Right kidney (tissue), 1 donor: ENCODE measurements at regions not wholly inside any gene's neighbourhood (a gene's known extent, or its start where the extent isn't known, plus 50 kb on each side); places are given as distances from the start of the nearest gene placed in this dataset.

Experiments
- DNase-seq: peaks from one replicate; pipeline ENCODE4 v3.0.0-alpha.2; 2016

- peak; percentile 57 for DNase-seq
Measured at GRCh38 chr5:73338256-73339050, 110.1 kb downstream of the FOXD1 start.

- peak; percentile 33 for DNase-seq
Measured at GRCh38 chr5:73337586-73338255, 110.9 kb downstream of the FOXD1 start.

- DNase-seq, result no peak
Measured at GRCh38 chr5:73336366-73336765, 112.2 kb downstream of the FOXD1 start.

GRCh38 chr5:73333944-73334703, 114.5 kb downstream of the FOXD1 start:
- no peak for DNase-seq

- DNase-seq, result no peak
Measured at GRCh38 chr5:73330613-73331012, 118.0 kb downstream of the FOXD1 start.

GRCh38 chr5:73328640-73329039, 119.9 kb downstream of the FOXD1 start:
- no peak for DNase-seq

- no peak for DNase-seq
Measured at GRCh38 chr5:73327908-73328455, 120.6 kb downstream of the FOXD1 start.

- no peak for DNase-seq
Measured at GRCh38 chr5:73325546-73325945, 123.0 kb downstream of the FOXD1 start.

- DNase-seq, result peak; percentile 1
Measured at GRCh38 chr5:73323466-73323865, 125.1 kb downstream of the FOXD1 start.

GRCh38 chr5:73322437-73323076, 126.0 kb downstream of the FOXD1 start:
- no peak for DNase-seq

- no peak for DNase-seq
Measured at GRCh38 chr5:73321757-73322436, 126.7 kb downstream of the FOXD1 start.

GRCh38 chr5:73319036-73319435, 129.5 kb downstream of the FOXD1 start:
- DNase-seq, result no peak

- no peak for DNase-seq
Measured at GRCh38 chr5:73318308-73318719, 130.3 kb downstream of the FOXD1 start.

- no peak for DNase-seq
Measured at GRCh38 chr5:73317523-73317922, 131.1 kb downstream of the FOXD1 start.

GRCh38 chr5:73314395-73315257, 134.0 kb downstream of the FOXD1 start:
- no peak for DNase-seq

- no peak for DNase-seq
Measured at GRCh38 chr5:73312872-73313510, 135.6 kb downstream of the FOXD1 start.

GRCh38 chr5:73312146-73312871, 136.3 kb downstream of the FOXD1 start:
- peak; percentile 52 for DNase-seq

- DNase-seq, result peak; percentile 76
Measured at GRCh38 chr5:73311291-73312110, 137.1 kb downstream of the FOXD1 start.
